Right atrium auricular region (tissue), 2 donors: ENCODE measurements at regions not wholly inside any gene's neighbourhood (a gene's known extent, or its start where the extent isn't known, plus 50 kb on each side); places are given as distances from the start of the nearest gene placed in this dataset.

Source experiments
- DNase-seq: peaks from one replicate; pipeline ENCODE4 v3.0.0-alpha.2; 2019; ENCODE audit warnings: low spot score
- H3K27ac ChIP-seq, 2 donors: fragments of 200-600 bp; sonication (generic); 1 replicate in 1 of 2; 2 replicates in 1 of 2; pipeline ENCODE4 v1.5.1; 2016 to 2019
- H3K27me3 ChIP-seq, 2 donors: fragments of 200-600 bp; sonication (generic); one replicate each; pipeline versions ENCODE4 v1.5.1 to v1.6.0; 2017 to 2019
- H3K36me3 ChIP-seq: fragments of 200-600 bp; sonication (generic); one replicate; pipeline ENCODE4 v1.5.1; 2016
- H3K4me1 ChIP-seq, 2 donors: fragments of 200-600 bp; sonication (generic); one replicate each; pipeline versions ENCODE4 v1.5.1 to v1.6.0; 2017 to 2019
- H3K4me3 ChIP-seq, 2 donors: fragments of 200-600 bp; sonication (generic); 1 replicate in 1 of 2; 2 replicates in 1 of 2; pipeline ENCODE4 v1.5.1; 2017 to 2019; ENCODE audit warnings: mild to moderate bottlenecking in 1 of 2, moderate library complexity in 1 of 2
- H3K9me3 ChIP-seq, 2 donors: fragments of 200-600 bp; sonication (generic); one replicate each; pipeline ENCODE4 v1.5.1; 2019
- CTCF ChIP-seq, 2 donors: fragments of 200-600 bp; sonication (generic); IDR thresholded peaks; one replicate each; pipeline ENCODE4 v1.5.1; 2019; ENCODE audit warnings: antibody characterized with exemption in 2 of 2

- H3K36me3 ChIP-seq = no peaks in the 10 kb centered on the region
- no peak overlapping the region for H3K27ac ChIP-seq
- H3K4me1 ChIP-seq = no peaks in the 10 kb centered on the region
- no peak for DNase-seq
- no peak overlapping the region for H3K4me3 ChIP-seq
- H3K27me3 ChIP-seq = no peaks in the 10 kb centered on the region
- H3K9me3 ChIP-seq = no peaks in the 10 kb centered on the region
- no peak for TF ChIP-seq CTCF (IDR thresholded peaks at IDR 0.05)
These were observed 466.8 kb upstream of the CDH8 start for GRCh38 chr16:62503073-62503472.

- no peaks in the 10 kb centered on the region for H3K4me1 ChIP-seq
- no peaks in the 10 kb centered on the region for H3K36me3 ChIP-seq
- TF ChIP-seq CTCF (IDR thresholded peaks at IDR 0.05) = no peak
- DNase-seq = no peak
- no peak overlapping the region for H3K4me3 ChIP-seq
- H3K27me3 ChIP-seq = no peaks in the 10 kb centered on the region
- H3K9me3 ChIP-seq = no peaks in the 10 kb centered on the region
- H3K27ac ChIP-seq = no peak overlapping the region
These were observed 442.7 kb upstream of the CDH8 start for GRCh38 chr16:62478903-62479458.

GRCh38 chr16:62477796-62478195 lies 441.6 kb upstream of the CDH8 start:
- no peak for DNase-seq

GRCh38 chr16:62475573-62475972 lies 439.3 kb upstream of the CDH8 start:
- H3K4me1 ChIP-seq = no peaks in the 10 kb centered on the region
- no peak for TF ChIP-seq CTCF (IDR thresholded peaks at IDR 0.05)
- H3K27me3 ChIP-seq = no peaks in the 10 kb centered on the region
- no peak overlapping the region for H3K4me3 ChIP-seq
- no peak for DNase-seq
- no peaks in the 10 kb centered on the region for H3K36me3 ChIP-seq
- no peaks in the 10 kb centered on the region for H3K9me3 ChIP-seq
- no peak overlapping the region for H3K27ac ChIP-seq

More at GRCh38 chr16:62477796-62478195, 441.6 kb upstream of the CDH8 start:
- Histone ChIP-seq H3K4me1 (no peaks in the 10 kb centered on the region), H3K9me3 (no peaks in the 10 kb centered on the region), H3K27ac (no peak overlapping the region), H3K27me3 (no peaks in the 10 kb centered on the region), H3K36me3 (no peaks in the 10 kb centered on the region), H3K4me3 (no peak overlapping the region)
- no peak for TF ChIP-seq CTCF (IDR thresholded peaks at IDR 0.05)

- Histone ChIP-seq H3K4me1 (no peaks in the 10 kb centered on the region), H3K27ac (no peak overlapping the region), H3K4me3 (no peak overlapping the region), H3K27me3 (no peaks in the 10 kb centered on the region), H3K36me3 (no peaks in the 10 kb centered on the region), H3K9me3 (peaks cover 0 to 4% of the 10 kb centered on the region in 2 donors)
- TF ChIP-seq CTCF (IDR thresholded peaks at IDR 0.05) = no peak
- no peak for DNase-seq
These were observed 426.7 kb upstream of the CDH8 start for GRCh38 chr16:62462971-62463370.

- H3K27me3 ChIP-seq = no peaks in the 10 kb centered on the region
- no peak for DNase-seq
- no peaks in the 10 kb centered on the region for H3K36me3 ChIP-seq
- H3K4me3 ChIP-seq = no peak overlapping the region
- H3K4me1 ChIP-seq = no peaks in the 10 kb centered on the region
- no peak overlapping the region for H3K27ac ChIP-seq
- TF ChIP-seq CTCF (IDR thresholded peaks at IDR 0.05) = no peak
- no peaks in the 10 kb centered on the region for H3K9me3 ChIP-seq
These were observed 414.1 kb upstream of the CDH8 start for GRCh38 chr16:62450291-62450690.
